Ishikawa (cell line): ENCODE measurements at regions not wholly inside any gene's neighbourhood (a gene's known extent, or its start where the extent isn't known, plus 50 kb on each side); places are given as distances from the start of the nearest gene placed in this dataset.

Experiments
- CEBPB ChIP-seq: IDR thresholded peaks from 2 replicates; pipeline ENCODE4 v1.6.1; 2012
- CREB1 ChIP-seq: IDR thresholded peaks from 2 replicates; pipeline ENCODE4 v1.6.1; 2012; ENCODE audit warnings: low read depth
- EGR1 ChIP-seq: IDR thresholded peaks from 2 replicates; pipeline ENCODE4 v1.6.1; 2012
- EP300 ChIP-seq: IDR thresholded peaks from 2 replicates; pipeline ENCODE4 v1.6.1; 2012; ENCODE audit warnings: borderline replicate concordance
- FOXM1 ChIP-seq: IDR thresholded peaks from 2 replicates; pipeline ENCODE4 v1.6.1; 2012; ENCODE audit warnings: low read depth, borderline replicate concordance
- NFIC ChIP-seq: IDR thresholded peaks from 2 replicates; pipeline ENCODE4 v1.6.1; 2012
- RAD21 ChIP-seq: IDR thresholded peaks from 2 replicates; pipeline ENCODE4 v1.6.1; 2012; ENCODE audit warnings: low read depth
- TAF1 ChIP-seq: IDR thresholded peaks from 2 replicates; pipeline ENCODE4 v1.6.1; 2012; ENCODE audit warnings: low read depth, mild to moderate bottlenecking
- TCF12 ChIP-seq: IDR thresholded peaks from 2 replicates; pipeline ENCODE4 v1.6.1; 2012; ENCODE audit warnings: low read depth
- TEAD4 ChIP-seq: IDR thresholded peaks from 2 replicates; pipeline ENCODE4 v1.6.1; 2012
- YY1 ChIP-seq: IDR thresholded peaks from 2 replicates; pipeline ENCODE4 v1.6.1; 2012; ENCODE audit warnings: low read depth
- ZBTB7A ChIP-seq: IDR thresholded peaks from 2 replicates; pipeline ENCODE4 v1.6.1; 2012; ENCODE audit warnings: low read depth
- TF ChIP-seq, protein P1 (sequence below): IDR thresholded peaks from 2 replicates; pipeline ENCODE4 v1.6.1; 2012
- TF ChIP-seq, protein P2 (sequence below): IDR thresholded peaks from 2 replicates; pipeline ENCODE4 v1.6.1; 2012; ENCODE audit warnings: low read depth, mild to moderate bottlenecking
- TF ChIP-seq, protein P3 (sequence below): IDR thresholded peaks from 2 replicates; pipeline ENCODE4 v1.6.1; 2012

DNA sequence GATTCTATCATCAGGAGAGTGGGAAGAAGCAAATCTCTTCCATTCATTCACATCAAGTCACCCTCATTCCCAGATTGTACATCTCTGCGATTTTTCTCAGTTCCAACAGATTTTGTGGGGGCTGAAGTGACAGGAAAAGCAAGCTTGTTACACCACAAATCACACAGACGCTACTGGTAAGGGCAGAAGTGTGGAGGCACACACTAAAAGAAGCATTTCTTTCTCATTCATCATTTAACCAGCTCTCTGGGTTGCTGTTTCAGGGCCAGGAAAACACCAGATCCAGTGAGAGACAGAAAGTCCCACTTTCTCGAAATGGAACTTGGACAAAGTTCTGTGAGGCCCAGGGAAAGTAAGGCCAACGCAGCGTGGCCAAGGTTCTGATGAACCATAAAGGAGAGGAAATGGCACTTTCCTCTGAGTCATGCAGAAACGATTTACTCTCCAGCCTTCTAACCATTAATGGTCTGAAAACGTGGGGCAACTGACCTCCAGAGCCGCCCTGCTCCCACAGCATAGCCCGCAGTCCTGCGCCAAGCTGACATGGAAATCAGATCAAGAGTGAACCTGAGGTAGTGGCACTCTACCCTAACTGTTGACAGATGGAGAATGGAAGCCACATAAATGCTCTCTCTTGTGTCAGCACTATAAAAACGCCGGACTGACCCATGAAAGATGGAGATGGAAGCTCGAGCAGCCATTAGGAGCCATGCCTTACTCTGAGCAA, 191.0 kb downstream of the C1D start:
- TF ChIP-seq CREB1: no peak
- peak; percentile 47; the same call in 1 of the 2 replicates for TF ChIP-seq TEAD4
- TF ChIP-seq, protein P1, sequence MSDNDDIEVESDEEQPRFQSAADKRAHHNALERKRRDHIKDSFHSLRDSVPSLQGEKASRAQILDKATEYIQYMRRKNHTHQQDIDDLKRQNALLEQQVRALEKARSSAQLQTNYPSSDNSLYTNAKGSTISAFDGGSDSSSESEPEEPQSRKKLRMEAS: no peak
- TF ChIP-seq, protein P2, sequence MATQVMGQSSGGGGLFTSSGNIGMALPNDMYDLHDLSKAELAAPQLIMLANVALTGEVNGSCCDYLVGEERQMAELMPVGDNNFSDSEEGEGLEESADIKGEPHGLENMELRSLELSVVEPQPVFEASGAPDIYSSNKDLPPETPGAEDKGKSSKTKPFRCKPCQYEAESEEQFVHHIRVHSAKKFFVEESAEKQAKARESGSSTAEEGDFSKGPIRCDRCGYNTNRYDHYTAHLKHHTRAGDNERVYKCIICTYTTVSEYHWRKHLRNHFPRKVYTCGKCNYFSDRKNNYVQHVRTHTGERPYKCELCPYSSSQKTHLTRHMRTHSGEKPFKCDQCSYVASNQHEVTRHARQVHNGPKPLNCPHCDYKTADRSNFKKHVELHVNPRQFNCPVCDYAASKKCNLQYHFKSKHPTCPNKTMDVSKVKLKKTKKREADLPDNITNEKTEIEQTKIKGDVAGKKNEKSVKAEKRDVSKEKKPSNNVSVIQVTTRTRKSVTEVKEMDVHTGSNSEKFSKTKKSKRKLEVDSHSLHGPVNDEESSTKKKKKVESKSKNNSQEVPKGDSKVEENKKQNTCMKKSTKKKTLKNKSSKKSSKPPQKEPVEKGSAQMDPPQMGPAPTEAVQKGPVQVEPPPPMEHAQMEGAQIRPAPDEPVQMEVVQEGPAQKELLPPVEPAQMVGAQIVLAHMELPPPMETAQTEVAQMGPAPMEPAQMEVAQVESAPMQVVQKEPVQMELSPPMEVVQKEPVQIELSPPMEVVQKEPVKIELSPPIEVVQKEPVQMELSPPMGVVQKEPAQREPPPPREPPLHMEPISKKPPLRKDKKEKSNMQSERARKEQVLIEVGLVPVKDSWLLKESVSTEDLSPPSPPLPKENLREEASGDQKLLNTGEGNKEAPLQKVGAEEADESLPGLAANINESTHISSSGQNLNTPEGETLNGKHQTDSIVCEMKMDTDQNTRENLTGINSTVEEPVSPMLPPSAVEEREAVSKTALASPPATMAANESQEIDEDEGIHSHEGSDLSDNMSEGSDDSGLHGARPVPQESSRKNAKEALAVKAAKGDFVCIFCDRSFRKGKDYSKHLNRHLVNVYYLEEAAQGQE: no peak
- TF ChIP-seq NFIC: 0 out of 2 replicates have a peak, but pooled peaks have one; percentile 15
- TF ChIP-seq EGR1: no peak
- TF ChIP-seq YY1: no peak
- 0 out of 2 replicates have a peak, but pooled peaks have one; percentile 28 for TF ChIP-seq TCF12
- peak; percentile 38; the same call in 1 of the 2 replicates for TF ChIP-seq EP300
- TF ChIP-seq, protein P3, sequence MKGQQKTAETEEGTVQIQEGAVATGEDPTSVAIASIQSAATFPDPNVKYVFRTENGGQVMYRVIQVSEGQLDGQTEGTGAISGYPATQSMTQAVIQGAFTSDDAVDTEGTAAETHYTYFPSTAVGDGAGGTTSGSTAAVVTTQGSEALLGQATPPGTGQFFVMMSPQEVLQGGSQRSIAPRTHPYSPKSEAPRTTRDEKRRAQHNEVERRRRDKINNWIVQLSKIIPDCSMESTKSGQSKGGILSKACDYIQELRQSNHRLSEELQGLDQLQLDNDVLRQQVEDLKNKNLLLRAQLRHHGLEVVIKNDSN: no peak

DNA sequence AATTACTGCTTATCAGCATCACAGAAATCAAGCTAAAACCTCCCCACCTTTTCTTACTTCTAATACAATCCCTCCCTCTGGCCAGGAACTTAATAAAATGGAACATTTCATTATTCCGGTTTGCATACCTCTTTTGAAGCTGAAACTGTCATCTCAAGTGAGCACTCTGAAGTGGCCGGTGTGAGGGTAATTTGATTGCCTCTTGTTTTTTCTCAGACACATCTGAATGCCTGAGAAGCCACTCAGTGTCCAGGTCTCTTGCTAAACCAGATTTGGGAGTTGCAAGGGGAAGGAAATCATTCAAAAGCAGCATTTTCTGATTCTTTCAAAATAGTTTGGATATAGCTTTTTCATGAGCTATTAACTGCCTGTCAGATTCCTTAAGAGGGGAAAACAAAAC, 190.3 kb downstream of the C1D start:
- no peak for TF ChIP-seq FOXM1

DNA sequence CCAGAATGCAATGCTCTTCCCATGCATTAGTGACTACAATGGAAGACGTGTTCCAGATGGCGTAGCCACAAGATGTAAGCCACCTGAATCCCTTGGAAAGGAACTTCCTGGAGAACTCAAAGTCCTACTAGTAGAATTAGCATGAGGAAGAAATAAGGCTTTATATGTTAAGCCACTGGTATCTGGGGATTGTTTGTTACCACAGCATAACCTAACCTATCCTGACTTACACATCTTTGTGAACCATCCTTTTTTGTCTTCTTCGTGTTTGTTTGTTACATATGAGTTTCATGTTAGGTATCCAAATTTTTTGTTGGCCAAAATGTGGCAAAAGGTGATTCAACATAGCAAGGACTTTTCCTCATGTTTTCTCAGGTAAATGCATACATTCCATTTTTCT, 188.9 kb downstream of the C1D start:
- TF ChIP-seq EP300 (no peak), EGR1 (no peak), TEAD4 (no peak), ZBTB7A (no peak), CEBPB (no peak), TCF12 (no peak), NFIC (no peak), TAF1 (no peak), FOXM1 (no peak), RAD21 (no peak), YY1 (no peak), CREB1 (no peak)
- TF ChIP-seq, protein P2: no peak
- TF ChIP-seq, protein P1: no peak
- TF ChIP-seq, protein P3: no peak

- TF ChIP-seq EGR1 (no peak), EP300 (no peak), CREB1 (no peak), CEBPB (no peak), YY1 (no peak), NFIC (no peak), TEAD4 (no peak), FOXM1 (no peak), RAD21 (no peak), TCF12 (no peak)
- TF ChIP-seq, protein P2: no peak
Observed at GRCh38 chr2:67876176-67876575, 186.6 kb downstream of the C1D start.

DNA sequence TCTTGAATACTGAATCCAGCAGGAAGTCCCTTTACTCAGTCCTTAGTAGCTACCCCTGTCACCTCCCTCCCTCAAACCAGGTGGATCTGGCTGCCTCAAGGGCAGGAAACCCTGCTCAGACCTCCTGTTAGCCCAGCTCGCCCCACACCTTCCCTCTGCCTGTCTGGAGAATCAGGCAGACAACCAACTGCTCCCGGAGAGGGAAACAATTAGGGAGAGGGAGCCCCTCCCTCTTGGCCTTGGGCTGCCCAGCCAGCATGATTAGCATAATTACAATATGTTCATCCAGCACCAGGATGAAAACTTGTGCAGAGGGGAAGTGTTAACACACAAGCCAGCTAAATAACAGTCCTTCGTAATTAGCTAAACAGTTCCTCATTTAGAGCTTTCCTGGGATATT, 185.5 kb downstream of the C1D start:
- TF ChIP-seq RAD21 (no peak), TCF12 (no peak), FOXM1 (no peak), TAF1 (no peak), EP300 (no peak), ZBTB7A (no peak), CEBPB (no peak), EGR1 (no peak), NFIC (no peak), CREB1 (no peak)
- TF ChIP-seq, protein P1: no peak
